IPS-NIHi7 (cell line): ENCODE measurements at regions not wholly inside any gene's neighbourhood (a gene's known extent, or its start where the extent isn't known, plus 50 kb on each side); places are given as distances from the start of the nearest gene placed in this dataset.
A peak's percentile ranks its signal among the peaks of the same experiment; 100 is the strongest.
"Not testable (repeated sequence)": the region's sequence is repeated elsewhere in the genome, so short reads cannot be mapped to it uniquely, and the experiment has no call there.

Experiments
- DNase-seq: peaks from one replicate; pipeline ENCODE4 v3.0.0; 2012; ENCODE audit warnings: mixed read lengths; ENCODE audit errors: extremely low spot score

DNA sequence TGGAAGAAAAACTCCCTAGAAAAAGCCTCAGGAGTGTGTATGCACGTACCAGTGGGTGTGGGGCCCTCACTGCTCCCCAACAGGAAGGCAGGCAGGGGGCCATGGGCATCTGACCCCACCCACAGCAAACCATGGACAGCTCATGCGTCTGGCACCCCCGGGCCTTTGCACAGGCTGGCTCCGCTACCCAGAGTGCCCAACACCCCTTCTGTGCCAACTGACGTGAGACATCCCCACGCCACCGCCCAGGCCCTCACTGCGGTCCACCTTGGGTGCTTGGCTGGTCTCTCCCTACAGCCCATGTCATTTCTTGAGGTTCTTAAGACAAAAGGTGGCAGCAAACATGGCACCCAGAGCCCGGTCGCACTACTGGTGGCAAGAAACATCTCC is 91.4 kb downstream of the NCOR2 start:
- no peak for DNase-seq

DNA sequence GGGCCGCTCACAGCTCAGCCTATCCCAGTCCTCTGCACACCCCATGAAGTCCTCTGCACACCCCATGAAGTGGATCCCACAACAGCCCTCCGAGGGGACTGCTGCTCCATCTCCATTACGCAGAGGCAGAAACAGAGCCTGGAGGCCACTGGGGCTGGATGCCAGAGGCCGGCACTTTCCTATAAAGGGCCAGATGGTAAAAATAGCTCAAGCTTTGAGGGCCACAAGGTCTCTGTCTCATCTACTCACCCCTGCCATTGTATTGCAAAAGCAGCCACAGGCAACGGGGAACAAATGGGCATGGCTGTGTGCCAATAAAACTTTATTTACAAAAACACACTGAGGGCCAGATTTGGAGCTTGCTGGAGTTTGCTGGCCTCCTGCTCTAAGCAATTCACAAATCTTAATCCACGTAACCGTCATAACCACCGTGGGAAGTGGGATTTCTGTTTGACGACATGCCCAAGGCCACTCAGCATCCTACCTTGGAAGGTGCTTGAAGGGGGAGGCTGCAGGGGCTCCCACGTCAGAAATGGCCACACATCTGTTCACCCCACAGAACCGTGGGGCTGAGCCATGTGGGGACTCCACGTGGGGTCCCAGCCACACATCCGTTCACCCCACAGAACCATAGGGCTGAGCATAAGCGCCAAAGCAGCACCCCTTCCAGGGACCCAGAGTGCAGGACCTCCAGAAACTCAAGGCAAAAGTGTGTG is 92.0 kb downstream of the NCOR2 start:
- no peak for DNase-seq

DNA sequence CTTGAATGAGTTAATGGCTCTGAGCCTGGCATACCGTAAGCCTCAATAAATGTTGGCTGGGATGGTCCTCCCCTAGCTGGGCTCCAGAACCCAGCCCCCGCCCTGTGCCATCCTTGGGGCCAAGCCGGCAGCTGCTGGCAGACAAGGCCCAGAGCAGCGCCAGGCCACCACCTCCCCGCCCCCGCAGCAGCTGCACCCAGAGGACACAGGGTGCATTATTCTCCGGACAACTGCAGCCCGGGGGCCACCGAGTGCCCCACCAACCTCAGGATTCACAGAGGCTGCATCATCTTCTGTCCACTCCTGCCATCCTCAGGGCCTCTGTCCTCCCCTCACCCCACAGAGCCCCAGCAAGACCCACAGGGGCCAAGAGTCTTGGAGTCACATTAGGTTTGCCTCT is 92.7 kb downstream of the NCOR2 start:
- no peak for DNase-seq

DNA sequence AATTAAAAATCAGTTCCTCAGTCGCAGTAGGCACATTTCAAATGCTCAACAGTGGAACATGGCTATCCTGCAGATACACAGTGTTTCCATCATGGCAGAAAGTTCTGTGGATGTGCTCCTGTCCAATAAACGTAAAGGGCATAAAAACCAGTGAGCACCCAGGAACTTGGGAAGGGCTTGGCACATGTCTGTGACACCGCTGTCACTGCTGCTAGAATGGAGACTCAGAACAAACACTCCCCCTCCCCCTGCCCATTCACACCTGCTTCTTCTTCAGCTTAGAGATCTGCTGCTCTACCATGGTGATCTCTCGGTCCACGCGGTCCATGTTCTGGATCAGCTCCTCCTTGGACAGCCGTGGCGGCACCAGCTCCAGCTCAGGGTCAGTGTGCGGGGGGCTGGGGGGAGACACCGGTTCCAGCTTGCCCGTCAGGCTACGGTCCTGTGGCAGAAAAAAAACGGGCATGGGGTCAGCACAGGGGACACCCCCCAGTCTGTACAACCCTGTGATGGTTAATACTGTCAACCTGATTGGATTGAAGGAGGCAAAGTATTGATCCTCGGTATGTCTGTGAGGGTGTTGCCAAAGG is 94.6 kb downstream of the NCOR2 start:
- DNase-seq = no peak

DNA sequence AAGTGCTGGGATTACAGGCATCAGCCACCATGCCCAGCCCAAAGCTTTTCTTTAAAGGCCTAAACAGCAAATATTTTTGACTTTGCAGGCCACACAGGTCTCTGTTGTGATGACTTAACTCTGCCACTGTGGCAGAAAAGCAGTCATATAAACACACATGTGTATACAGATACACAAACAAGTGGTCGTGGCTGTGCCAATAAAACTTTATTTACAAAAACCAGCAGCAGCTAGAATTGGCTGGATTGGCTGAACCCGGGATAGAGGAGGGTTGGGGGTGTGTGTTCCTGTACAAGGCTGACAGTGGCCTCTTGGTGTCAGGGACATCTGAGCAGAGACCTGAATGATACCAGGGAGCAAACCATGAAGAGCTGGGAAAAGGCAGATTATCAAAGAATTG is 95.6 kb downstream of the NCOR2 start:
- no peak for DNase-seq

DNA sequence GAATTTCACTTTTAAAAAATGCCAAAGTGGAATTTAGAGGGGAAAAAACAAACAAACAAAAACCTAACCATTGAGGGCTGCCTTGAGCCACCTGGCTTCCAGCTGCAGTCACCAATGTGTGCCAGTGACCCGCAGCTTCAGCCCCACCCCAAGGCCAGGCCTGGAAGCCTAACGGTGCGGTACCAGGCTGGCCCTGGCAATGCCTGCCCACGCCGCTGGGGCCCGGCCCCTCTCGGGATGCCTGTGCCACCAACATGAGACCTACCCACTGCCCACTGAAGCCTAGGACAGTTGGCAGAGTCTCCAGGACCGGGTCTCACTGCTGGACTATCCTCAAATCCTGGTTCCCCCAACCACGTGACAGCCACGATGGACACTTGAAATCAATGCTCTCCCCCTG is 96.6 kb downstream of the NCOR2 start:
- no peak for DNase-seq

DNA sequence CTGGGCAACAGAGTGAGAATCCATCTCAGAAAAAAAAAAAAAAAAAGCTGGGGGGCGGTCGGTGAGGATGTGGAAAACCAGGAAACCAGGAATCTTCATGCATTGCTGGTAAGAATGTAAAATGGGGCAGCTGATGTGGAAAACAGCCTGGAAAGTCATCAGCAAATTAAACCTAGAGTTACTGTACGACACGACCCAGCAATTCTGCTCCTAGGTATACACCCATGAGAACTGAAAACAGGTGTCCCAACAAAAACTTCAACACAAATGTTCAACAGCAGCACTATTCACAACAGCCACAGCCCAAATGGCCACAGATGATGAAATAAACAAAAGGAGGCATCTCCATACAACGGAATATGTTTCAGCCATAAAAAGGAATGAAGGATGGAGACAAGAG is 97.3 kb downstream of the NCOR2 start:
- DNase-seq = no peak

DNA sequence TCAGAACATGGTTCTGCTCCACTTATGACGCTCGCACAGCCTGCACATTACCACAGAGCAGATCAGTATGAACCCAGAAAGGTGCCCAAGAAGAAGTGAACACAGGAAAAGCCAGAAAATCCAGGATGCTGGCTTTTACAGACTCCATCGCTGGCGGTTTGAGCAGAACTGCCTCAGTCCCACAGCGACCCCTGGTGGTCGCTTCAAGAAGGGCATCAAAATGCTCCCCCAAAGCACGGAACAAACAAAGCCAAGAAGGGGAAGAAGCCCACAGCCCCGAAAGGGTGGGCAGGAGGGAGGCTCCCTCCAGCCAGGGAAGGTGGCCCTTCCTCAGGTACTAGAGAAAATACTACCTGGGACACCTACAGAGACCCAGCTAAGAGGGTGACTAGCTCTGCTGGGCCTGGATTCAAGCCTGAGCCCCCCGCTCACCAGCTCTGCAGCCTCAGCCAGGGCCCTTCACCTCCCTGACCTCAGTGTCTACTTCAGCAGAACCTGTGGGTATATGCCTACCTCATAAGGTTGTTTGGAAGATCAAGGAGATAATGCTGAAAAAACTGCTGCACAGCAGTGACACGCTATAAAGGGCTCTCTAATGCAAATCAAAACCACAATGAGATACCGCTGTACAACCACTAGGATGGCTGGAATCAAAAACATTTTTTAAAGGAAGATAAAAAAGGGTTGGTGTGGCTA is 98.1 kb downstream of the NCOR2 start:
- DNase-seq = peak; percentile 75

DNA sequence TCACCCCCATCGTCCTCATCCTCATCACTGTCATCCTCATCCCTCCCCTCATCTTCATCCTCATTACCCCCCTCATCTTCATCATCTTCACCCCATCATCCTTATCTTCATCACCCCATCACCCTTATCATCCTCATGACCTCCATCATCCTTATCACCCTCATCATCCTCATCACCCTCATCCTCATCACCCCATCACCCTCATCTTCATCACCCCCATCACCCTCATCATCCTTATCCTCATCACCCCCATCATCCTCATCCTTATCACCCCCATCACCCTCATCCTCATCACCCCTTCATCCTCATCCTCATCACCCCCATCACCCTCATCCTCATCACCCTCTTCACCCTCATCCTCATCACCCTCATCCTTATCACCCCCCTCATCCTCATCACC is 99.9 kb downstream of the NCOR2 start:
- DNase-seq = not testable (repeated sequence)

DNA sequence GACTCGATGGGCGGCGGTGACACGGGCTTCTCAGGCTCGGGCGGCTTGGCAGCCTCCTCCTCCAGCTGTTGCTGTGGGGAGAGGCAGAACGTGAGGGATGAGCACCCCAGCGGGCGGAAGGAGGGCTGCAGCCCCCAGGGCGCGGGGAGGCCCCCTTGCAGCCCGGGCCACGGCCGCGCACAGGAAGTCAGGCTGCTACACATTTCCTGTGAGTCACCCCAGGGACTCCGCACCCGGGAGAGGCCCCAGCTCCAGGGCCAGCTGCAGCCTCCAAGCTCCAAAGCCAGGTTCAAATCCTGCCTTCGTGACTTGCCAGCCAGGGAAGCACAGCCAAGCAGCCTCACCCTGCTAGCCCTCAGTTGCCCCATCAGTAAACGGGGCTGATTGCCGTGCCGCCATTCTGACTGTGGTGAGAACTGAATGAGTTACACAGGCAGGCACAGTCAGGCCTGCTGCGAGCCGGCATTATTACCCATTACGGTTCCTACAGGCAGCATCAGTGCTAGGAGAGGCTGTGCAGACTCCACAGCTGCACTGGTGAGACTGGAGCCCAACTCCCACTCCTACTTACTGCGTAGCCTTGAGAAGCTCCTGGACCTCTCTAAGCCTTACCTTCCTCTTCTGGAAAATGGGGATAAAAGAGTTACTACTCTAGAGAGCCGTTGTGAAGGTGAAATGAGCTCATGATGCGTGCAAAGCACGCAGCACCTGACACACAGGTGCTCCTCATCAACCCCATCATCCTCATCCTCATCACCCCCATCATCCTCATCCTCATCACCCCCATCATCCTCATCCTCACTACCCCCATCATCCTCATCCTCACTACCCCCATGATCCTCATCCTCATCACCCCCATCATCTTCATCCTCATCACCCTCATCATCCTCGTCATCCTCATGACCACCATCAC is 100.9 kb downstream of the NCOR2 start:
- no peak for DNase-seq

DNA sequence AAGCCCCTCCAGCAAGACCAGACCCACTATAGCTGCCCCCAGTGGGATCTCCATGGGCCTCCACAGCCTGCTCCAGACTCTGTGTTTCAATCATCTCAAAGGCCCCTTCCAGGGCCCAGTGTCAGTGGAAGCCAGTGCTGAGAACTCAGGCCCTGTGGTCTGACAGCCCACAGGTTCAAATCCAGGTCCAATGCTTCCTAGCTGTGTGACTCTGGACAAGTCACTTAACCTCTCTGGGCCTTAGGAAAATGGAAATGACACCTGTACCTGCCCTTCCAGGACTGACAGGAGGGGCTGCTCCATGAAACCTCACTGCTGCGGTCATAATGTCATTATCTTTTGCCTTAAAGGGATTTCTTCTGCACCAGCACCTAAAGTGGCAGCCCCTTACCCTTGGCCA is 101.9 kb downstream of the NCOR2 start:
- no peak for DNase-seq

DNA sequence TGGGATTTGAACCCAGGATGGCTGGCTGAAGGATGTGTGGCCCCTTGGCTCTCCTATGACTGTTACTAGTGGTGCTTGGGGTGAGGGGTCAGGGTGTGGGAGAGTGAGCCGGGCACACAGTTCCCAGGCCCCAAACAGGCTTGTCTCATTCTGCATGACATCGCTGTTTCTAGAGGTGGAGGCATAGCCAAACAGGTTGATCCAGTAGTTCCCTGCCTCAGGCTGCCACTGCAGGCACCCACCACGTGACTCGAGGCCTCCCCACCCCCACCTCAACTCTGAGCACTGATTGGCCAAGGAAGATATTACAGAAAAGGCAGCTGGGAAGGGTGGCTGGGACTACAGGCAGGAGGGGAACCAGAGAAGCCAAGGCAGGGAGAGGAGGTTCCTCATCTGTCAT is 102.6 kb downstream of the NCOR2 start:
- DNase-seq = no peak

DNA sequence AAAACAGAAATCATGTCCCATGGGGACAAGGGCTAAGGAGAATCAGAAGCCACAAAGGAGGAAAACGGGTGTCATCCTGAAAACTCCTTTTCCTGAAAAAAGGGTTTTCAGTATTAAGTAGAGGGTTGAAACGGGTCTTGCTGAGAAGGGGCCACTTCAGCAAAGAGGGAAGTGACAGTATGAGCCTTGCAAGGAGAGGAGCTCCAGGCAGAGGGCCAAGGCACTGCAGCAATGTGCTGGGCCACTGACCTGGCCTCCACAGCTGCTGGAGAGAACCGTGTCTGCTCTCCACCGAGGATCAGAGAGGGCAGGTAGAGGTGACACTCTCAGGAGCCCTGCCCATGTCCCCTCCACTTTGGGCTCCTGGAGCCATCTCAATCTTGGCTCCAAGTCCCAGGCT is 103.3 kb downstream of the NCOR2 start:
- DNase-seq = no peak

DNA sequence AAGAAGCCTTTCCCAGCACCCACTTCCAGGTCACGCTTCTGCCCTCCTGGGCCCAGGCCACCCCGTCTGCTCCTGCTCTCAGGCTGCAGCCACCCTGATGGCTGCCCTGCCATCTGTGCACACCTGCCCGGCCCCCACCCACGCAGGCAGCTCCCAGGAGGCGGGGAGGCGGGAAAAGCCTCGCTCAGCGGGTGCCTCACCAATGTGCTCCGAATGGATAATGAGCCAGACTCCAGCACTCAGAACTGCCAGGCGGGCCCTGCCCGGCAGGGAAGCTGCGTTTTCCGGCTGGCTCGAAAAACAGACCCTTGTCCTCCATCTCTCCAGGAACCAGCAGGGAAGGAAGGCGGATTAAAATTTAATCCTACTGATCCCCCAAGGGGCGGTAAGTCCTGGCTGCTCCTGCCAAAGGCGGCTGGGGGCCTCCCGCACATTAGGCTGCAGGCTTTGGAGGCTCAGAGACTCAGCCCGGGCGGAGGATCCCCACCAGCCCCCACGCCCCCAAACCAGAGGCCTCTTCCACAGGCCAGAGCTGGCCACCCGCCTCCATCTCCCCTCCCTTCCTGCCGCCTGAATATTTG is 104.0 kb downstream of the NCOR2 start:
- DNase-seq = no peak

DNA sequence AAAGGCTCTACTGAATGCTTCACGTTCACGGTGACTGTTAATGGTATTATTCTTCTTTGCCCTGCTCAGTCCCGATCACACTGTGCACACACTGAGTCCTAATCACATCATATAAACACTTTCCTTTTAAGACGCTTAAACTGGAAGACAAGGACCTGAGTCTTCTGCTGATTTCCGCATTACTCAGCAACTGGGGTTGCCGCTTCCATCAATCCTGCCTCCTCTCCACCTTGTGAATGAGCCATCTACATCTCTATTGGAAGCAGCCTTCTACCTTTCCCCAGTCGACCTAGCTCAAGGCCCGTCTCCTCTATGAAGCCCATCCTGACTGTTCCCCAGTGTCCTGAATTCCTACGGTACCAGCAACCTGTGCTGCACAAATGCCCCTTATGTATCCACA is 104.7 kb downstream of the NCOR2 start:
- DNase-seq = no peak

DNA sequence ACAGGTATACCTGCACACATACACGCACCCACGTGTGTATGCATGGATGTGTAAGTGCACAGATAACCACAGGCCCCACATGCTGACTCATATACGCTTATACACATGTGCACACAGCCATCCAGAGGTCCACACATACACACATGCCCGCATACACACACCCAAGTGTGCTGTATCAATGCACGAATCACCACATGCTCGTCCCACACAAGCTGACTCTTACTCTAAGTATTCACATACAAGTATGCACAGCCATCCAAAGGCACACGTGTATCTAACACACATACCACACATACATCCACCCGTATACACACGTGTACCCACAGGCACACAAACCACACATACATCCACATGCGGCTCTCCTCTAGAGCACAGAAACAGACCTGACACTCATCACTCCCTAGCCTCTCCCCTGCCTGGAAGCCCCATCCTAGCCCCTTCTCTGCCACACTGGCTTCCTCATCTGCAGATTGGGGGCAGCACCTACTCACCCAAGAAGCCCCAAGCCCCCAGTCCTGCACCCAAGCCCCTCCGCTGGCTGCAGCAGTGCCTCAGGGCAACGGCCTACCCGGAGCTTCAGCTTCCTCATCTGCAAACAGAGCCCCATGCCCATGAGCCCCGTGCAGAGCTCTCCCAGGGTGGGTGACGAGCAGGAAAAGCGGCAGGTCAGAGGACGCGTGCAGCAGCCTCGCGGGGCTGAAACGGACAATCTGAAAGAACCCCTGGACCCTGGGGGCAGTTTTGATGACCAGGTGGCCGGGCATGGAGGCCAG is 105.4 kb downstream of the NCOR2 start:
- DNase-seq = no peak

DNA sequence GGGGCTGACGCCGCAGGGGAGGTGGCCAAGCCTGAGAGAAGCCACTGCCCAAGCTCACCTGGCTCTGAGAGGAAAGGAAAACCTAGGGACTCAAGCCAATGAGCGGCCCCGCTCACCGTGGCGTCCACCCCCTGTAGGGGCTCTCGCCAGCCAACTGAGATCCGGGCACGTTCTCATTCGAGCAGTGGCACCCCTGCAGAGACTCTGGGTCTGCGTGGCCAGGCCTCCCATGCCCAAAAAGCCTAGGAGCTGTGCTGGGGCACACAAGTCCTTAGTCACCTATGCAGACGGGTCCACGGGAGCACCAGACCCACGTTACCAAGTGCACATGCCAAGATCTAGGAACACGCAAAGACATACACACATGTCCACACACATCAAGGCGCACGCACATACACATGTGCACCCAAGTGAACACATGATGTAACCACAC is 106.2 kb downstream of the NCOR2 start:
- DNase-seq = no peak

DNA sequence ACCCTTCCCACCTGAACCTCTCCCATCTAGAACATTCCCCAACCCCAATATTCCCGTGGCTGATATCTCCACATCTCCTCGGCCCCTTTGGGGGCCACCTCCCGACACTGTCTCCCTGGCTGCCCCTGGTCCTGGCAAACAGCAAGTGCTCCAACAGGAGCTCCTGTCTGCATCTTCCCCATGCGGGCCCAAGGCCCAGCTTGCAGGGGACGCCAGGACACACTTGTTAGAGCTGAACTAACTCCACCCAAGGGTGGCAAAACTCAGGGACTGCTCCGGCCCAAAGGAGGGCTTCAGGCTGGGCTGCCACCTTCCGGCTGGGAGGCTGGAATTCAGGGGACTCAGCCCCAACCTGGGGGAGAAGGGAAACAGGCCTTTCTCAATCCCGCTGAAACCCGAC is 106.6 kb downstream of the NCOR2 start:
- DNase-seq = no peak

DNA sequence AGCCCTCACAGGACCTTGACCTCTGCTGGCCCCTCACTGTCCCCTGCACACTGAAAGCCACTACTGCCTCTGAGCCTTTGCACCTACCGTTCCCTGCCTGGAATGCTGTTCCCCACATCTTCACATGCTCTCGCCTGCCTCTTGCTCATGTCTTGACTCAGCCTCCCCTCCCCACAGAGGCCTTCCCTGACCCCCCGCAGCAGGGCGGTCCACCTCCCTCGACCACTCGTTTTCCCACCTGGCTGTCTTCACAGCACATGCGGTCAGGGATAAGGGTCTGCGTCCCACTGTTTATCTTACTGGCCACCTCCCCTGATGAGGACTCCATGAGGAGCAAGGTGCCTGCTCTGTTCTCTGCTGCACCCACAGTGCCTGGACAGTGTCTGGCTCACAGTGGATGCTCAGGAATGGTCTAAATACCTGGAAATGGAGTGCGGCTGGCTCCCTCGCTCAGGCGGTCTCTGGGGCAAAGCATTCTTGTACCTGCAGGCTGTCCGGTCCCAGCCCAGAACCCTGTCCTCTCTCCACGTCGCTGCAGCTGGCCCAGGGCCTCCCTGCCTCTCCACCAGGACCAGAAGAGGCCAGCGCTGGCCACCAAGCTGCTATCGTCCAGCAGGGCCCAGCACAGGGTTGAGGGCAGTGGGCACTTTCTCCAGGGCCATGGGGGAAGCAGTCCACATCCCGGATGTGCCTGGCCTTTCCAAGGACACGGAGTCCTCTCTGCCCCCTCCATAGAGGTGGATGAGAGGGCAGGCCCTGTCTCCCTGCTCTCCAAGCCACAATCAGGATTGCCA is 107.4 kb downstream of the NCOR2 start:
- DNase-seq = no peak
